Globus pallidus (tissue), 1 donor: ENCODE measurements at regions not wholly inside any gene's neighbourhood (a gene's known extent, or its start where the extent isn't known, plus 50 kb on each side); places are given as distances from the start of the nearest gene placed in this dataset.

Experiments used
- DNase-seq: peaks from one replicate; pipeline ENCODE4 v3.0.0-alpha.2; 2015; ENCODE audit warnings: low spot score

DNA sequence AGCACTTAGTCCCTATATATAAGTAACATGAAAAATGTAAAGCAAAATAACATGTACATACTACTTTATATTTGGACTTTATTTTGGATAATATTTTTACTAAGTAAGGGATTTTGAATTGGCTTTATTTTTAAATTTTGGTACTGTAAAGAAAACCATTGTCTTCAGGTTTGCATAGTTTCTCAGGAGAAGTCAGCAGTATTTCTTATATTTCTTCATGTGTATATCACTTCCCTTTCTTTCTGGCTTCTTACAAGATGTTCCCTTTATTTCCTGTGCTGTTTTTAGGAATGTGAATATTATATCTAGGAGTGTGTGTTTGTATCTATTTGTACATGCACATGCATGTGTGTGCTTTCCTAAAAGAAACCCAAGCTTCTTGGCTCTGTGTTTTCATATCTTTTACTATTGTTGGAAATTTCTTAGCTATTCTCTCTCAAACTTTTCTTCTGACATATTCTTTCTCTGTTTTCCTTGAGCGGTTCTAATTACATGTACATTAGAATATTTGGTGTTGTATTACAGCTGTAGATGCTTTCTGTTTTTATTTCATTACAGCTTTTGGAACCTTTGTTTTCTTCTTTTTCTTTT lies 1549.7 kb upstream of the ACVR2A start:
- no peak for DNase-seq

GRCh38 chr2:146287281-146287680 lies 1557.5 kb upstream of the ACVR2A start:
- no peak for DNase-seq

- no peak for DNase-seq
Measured at GRCh38 chr2:146278881-146279280, 1565.9 kb upstream of the ACVR2A start.

DNA sequence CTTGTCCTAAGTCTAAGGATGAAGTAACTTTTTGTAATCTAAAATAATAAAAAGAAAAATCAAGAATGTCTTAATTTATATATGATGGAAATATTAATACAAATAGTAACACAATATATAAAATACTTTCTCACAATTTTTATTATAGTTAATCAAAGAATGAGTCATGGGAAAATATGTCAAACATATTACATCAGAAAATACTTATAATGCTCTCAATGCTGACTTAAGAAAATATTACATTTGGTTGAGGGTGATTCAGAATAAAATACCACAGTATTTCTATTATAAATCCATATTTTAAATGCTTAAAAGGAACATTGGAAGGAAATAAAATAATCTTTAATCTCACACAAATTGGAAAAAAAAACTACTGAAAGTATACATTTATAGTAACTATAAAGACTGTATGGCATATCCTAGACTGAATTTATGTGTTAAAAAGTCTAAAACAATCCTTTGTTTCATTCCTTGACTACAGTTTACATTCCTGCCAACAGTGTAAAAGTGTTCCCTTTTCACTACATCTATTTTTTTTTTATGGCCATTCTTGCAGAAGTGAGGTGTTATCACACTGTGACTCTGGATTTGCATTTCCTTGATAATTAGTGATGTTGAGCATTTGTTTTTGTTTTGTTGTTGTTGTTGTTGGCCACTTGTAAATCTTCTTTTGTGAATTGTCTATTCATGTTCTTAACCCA lies 1573.5 kb upstream of the ACVR2A start:
- no peak for DNase-seq

DNA sequence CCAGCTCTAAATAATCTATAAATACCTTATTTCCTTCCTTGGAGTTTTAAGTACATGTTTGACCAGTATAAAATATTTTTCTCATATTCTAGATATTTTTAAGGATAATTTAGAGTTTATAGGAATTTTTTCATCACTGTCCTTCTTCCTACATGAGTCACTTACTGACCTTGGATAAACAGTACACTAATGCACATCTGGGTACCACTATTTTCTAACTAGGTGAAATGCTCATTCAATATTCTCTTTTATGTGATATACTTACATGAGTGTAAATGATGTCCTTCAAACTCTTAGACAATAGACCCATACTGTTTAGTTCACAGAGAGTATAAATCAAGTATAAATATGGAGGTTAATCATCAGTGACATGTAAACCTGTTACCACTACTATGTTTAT lies 1574.2 kb upstream of the ACVR2A start:
- DNase-seq = no peak

- no peak for DNase-seq
Measured at GRCh38 chr2:146267093-146267492, 1577.7 kb upstream of the ACVR2A start.

DNA sequence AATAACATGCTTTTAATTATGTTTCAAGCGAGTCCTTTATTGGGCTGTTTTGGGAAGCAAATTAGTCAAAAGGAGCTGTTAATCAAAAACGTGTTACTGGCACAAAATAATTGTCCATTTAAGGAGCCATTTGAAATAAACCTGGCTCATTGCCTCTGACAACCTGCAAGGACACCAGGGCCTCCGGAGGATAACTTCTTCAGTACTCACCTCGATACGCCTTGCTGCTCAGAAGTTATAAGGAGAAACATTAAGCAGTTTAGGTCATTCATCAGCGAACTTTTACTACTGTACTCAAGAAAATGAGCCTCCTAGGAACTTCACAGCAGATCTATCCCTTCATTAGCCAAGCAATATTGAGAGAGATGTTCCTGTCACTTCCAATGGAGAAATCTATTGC lies 1579.2 kb upstream of the ACVR2A start:
- no peak for DNase-seq

GRCh38 chr2:146262606-146263005 lies 1582.2 kb upstream of the ACVR2A start:
- no peak for DNase-seq

GRCh38 chr2:146260551-146260950 lies 1584.3 kb upstream of the ACVR2A start:
- no peak for DNase-seq

DNA sequence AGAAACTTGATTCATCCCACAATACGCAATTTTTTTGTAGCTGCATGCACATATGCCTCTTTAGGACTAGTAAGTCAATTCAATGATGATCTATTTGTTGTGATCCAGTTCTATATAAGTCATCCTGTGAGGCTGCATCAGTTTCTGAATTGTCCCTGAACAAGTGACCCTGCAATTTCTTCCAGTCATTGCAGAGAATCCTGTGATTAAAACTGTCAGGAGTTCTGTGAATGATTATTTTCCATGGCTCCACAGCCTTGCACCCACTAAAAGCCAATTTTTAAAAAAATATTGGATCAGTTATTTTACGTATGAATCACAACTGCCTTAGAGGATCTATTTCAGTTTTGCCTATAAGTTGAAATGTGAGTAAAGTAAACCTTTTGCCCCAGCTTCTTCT lies 1585.0 kb upstream of the ACVR2A start:
- no peak for DNase-seq

DNA sequence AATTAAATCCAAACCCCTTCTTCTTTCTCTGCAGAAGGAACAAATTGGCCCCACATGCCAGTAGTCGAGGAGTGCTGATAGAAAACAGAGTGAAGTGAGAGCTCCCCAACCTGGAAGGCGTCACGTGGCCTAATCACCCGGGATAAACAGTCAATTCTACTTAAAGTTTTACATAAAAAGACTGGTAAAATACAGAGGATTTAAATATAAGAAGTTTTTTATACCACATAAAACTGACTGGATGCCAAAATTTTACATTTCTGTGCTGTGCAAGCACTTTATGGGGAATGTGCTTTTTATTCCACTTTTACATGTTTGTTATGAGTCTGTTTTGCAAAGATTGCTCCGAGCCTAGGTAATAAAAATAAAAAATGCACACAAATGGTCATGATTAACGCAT lies 1586.8 kb upstream of the ACVR2A start:
- no peak for DNase-seq

GRCh38 chr2:146252119-146252518 lies 1592.7 kb upstream of the ACVR2A start:
- no peak for DNase-seq

DNA sequence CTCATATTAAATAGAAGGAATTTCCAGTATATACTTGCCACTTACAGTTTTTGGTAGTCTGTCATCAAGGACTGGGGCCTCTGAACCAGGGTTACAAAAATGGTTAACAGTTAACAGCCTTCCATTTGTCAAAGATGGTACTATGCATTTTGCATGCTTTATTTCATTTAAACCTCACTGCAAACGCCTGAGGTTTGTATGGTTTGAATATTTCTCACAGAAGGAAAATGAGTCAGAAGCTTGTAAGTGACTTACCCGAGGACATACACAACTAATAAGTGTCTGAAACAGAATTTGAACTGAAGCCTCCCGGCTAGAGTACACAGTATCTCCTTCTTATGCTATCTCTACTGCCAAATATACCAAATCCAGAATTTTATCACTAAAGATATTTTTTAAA lies 1593.5 kb upstream of the ACVR2A start:
- no peak for DNase-seq

- no peak for DNase-seq
Measured at GRCh38 chr2:146246736-146247523, 1597.9 kb upstream of the ACVR2A start.

DNA sequence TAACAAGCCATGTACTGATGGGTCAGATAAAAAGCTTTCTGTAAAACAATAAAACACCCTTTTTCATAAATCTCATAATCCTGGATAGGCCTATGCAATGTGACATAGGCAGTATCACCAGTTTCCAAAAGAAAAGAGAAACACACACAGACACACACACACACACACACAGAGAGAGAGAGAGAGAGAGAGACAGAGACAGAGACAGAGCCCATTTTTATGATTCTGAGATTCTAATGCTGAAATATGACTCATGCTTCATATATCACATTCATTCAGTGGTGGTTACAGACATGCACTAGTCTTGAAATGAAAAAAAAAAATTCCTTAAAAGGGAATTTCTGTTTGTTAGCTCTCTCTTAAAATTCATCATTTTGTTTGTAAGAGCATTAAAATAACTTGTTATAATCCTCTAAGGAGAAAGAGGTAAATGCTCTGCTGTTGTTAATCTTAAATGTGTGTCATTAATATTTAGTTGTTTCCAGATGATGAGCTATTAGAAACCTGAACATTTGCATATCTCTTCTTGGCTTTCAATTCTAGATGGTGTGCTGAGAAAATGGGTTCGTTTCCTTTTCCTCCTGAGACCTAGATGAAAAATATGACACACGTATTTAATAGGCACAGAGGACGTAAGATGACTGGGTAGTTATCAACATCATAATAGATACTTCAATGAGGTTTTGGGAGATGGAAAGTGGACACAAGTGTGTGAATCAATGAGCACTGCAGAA lies 1598.7 kb upstream of the ACVR2A start:
- DNase-seq = no peak

- DNase-seq = no peak
Measured at GRCh38 chr2:146244830-146245229, 1600.0 kb upstream of the ACVR2A start.

DNA sequence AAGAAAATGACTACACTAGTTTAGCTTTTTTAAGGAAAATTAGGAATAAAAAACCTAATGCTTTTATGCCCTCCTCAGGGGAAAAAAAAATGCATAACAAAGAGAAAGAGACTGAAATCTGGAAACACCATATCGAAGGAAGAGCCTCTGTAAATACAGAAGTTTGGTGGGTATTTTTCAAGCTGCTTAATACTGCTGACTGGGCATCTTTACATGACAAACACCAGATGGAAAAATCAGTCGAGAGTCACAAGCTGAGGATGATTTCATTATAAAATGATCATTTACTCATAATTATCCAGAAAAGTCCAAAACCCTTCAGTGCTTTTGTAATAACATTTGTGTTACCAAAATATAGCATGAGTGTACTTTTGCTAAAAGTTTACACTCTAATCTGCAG lies 1600.7 kb upstream of the ACVR2A start:
- DNase-seq = no peak

- no peak for DNase-seq
Measured at GRCh38 chr2:146241023-146241422, 1603.8 kb upstream of the ACVR2A start.

GRCh38 chr2:146240391-146240790 lies 1604.4 kb upstream of the ACVR2A start:
- no peak for DNase-seq

- DNase-seq = no peak
Measured at GRCh38 chr2:146239392-146240135, 1605.3 kb upstream of the ACVR2A start.

DNA sequence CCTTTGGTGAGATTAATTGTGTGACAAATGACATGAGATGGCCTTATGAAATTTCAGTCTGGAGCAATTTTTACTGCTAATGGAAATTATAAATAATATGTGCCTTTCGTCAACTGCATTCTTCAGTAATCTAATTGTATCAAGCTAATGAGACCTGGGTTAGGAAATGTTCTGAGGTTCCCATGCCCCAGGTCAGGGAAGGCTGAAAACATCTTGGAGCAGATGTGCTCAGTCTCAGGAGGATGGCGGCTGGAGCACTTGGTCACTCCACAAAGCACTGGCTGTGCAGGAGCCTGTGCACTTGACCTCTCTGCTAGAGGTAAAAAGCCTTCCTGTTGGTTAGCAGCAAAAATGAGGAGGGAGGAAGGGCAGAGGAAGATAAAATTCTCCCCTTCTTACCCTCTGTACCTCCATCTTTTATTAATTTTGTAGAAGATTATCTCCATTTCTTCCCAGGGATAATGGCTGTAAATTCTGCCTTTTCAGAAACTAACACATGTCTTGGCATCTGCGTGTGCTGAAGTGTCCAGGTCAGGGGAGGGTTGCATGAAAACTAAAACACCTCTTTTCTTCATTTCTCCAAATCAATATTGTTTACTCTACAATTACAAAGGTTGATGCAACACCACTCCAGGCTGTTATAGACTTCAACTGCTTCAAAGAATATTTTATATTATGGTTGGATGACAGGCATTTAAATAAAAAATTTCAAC lies 1606.4 kb upstream of the ACVR2A start:
- no peak for DNase-seq
